ENCODE measurements at regions not wholly inside any gene's neighbourhood (a gene's known extent, or its start where the extent isn't known, plus 50 kb on each side); places are given as distances from the start of the nearest gene placed in this dataset.

DNA sequence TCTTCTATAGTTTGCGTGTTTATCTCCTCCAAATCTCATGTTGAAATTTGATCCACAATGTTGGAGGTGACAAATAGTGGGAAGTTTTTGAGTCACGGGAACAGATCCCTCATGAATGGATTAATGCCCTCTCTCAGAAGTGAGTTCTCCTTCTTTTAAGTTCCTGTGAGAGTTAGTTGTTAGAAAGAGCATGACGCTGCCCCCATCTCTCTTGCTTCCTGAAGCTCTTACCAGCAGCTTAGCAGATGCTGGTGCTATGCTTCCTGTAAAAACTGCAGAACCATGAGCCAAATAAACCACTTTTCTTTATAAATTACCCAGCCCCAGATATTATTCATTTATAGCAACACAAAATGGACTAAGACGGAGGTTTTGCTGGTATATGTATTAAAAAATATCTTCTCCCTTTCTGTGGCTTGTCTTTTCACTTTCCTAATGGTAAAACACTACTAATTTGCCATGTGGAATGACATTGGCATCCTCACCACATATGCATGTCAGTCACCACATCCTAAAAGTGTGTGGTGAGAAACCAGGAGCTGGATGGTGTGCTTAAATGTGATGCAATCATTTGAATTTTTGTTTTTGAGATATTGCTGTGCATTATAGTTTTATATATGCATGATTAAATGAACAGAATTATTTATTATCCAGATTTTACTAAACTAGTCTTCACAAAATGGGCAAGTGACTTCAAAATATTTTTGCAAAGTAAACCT lies 449.3 kb downstream of the ADAMTS20 start (continued):
- TF ChIP-seq BCLAF1 (IDR thresholded peaks at IDR 0.05) (no peak), STAT3 (IDR thresholded peaks at IDR 0.05; ENCODE audit: low read depth, low read length) (no peak), EP300 (IDR thresholded peaks at IDR 0.05; ENCODE audit: borderline replicate concordance in 1 of 2, control insufficient read depth in 1 of 2, low read depth in 2 of 2, low read length in 2 of 2) (no peak)

DNA sequence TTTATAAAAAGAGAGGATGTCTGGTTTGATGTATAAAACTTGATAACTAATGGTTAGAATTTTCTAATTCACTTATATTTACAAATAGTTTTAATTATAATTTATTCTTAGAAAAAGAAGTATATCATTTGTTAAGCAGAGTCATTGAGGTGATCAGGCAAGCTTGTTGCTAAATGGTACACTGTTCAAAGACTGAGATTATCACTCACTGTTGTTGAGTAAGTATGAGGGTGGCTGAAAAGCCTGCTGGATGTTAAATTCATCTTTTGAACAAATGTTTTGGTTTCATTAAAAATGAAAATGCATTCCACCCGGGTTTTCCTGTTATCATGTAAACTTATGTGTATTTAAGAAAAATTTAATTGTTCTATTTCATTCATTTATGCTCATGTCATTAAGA lies 451.8 kb downstream of the ADAMTS20 start:
- Histone ChIP-seq H3K4me3 (no peak overlapping the region), H3K9me3 (replicated peaks; ENCODE audit: control insufficient read depth, insufficient read depth, low read length) (no peaks in the 10 kb centered on the region), H3K9ac (ENCODE audit: control insufficient read depth, insufficient read depth, low read length) (no peak overlapping the region), H3K27me3 (replicated peaks in 1 of 2; ENCODE audit: control insufficient read depth in 2 of 2, insufficient read depth in 2 of 2, low read length in 1 of 2) (no peaks in the 10 kb centered on the region), H3K4me1 (ENCODE audit: control insufficient read depth, insufficient read depth, low read length) (no peaks in the 10 kb centered on the region), H2AFZ (ENCODE audit: control insufficient read depth, low read depth, low read length) (no peak overlapping the region), H3K27ac (ENCODE audit: control insufficient read depth, insufficient read depth) (no peak overlapping the region), H4K20me1 (ENCODE audit: control insufficient read depth, insufficient read depth) (no peaks in the 10 kb centered on the region), H3K4me2 (ENCODE audit: control insufficient read depth, insufficient read depth) (no peak overlapping the region), H3K79me2 (ENCODE audit: control insufficient read depth, insufficient read depth, low read length) (no peaks in the 10 kb centered on the region), H3K36me3 (ENCODE audit: control insufficient read depth in 2 of 2, insufficient read depth in 2 of 2, low read length in 1 of 2) (no peaks in the 10 kb centered on the region)
- BruUV-seq (replicated peaks): no TSS peak
- CTCF ChIA-PET: no interaction called here
- intact Hi-C loops (cut with micrococcal nuclease; ENCODE audit: unreplicated experiment) (no loop called here), in situ Hi-C loops (cut with MboI) (no loop called here)
- FAIRE-seq (no peak), DNase-seq (ENCODE audit: low read depth, low spot score) (no peak), ATAC-seq (no peak)
- POLR2A ChIA-PET: no interaction called here
- SMC1A ChIA-PET (ENCODE audit: uncharacterized antibody, unreplicated experiment): no interaction called here
- RAD21 ChIA-PET (ENCODE audit: unreplicated experiment): no interaction called here
- 18% methylated on average over 1 of the region's 1 CpG for WGBS (ENCODE audit: insufficient coverage, insufficient replicate concordance, low lambda C conversion rate, missing lambda C conversion rate)
- no peak for TF ChIP-seq KLF5 (IDR thresholded peaks at IDR 0.05; ENCODE audit: partially characterized antibody)
- TF ChIP-seq MYC (IDR thresholded peaks at IDR 0.05; ENCODE audit: insufficient read depth, insufficient read length, insufficient replicate concordance, low read length, severe bottlenecking): no peak
- no peak for TF ChIP-seq RFX5 (IDR thresholded peaks at IDR 0.05; ENCODE audit: low read depth, low read length)
- TF ChIP-seq RAD21 (IDR thresholded peaks at IDR 0.05; ENCODE audit: insufficient read depth, low read depth, low read length): no peak
- no peak for TF ChIP-seq E2F4 (IDR thresholded peaks at IDR 0.05; ENCODE audit: low read depth, low read length)
- TF ChIP-seq REST (IDR thresholded peaks at IDR 0.05; ENCODE audit: low read depth, low read length): no peak
- TF ChIP-seq NBN (IDR thresholded peaks at IDR 0.05): no peak
- no peak for TF ChIP-seq ZNF384 (IDR thresholded peaks at IDR 0.05; ENCODE audit: borderline replicate concordance, low read depth, low read length)
- TF ChIP-seq, protein P1, sequence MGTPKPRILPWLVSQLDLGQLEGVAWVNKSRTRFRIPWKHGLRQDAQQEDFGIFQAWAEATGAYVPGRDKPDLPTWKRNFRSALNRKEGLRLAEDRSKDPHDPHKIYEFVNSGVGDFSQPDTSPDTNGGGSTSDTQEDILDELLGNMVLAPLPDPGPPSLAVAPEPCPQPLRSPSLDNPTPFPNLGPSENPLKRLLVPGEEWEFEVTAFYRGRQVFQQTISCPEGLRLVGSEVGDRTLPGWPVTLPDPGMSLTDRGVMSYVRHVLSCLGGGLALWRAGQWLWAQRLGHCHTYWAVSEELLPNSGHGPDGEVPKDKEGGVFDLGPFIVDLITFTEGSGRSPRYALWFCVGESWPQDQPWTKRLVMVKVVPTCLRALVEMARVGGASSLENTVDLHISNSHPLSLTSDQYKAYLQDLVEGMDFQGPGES (IDR thresholded peaks at IDR 0.05): no peak
- TF ChIP-seq TAF1 (IDR thresholded peaks at IDR 0.05; ENCODE audit: borderline replicate concordance, low read depth, low read length): no peak
- no peak for TF ChIP-seq MTA2 (IDR thresholded peaks at IDR 0.05; ENCODE audit: low read depth)

All from GM12878 (cell line).